HT1080 (cell line): ENCODE measurements at regions not wholly inside any gene's neighbourhood (a gene's known extent, or its start where the extent isn't known, plus 50 kb on each side); places are given as distances from the start of the nearest gene placed in this dataset.

Source experiments
- DNase-seq: peaks from one replicate; pipeline ENCODE4 v3.0.0-alpha.2; 2015; ENCODE audit warnings: low read depth

DNA sequence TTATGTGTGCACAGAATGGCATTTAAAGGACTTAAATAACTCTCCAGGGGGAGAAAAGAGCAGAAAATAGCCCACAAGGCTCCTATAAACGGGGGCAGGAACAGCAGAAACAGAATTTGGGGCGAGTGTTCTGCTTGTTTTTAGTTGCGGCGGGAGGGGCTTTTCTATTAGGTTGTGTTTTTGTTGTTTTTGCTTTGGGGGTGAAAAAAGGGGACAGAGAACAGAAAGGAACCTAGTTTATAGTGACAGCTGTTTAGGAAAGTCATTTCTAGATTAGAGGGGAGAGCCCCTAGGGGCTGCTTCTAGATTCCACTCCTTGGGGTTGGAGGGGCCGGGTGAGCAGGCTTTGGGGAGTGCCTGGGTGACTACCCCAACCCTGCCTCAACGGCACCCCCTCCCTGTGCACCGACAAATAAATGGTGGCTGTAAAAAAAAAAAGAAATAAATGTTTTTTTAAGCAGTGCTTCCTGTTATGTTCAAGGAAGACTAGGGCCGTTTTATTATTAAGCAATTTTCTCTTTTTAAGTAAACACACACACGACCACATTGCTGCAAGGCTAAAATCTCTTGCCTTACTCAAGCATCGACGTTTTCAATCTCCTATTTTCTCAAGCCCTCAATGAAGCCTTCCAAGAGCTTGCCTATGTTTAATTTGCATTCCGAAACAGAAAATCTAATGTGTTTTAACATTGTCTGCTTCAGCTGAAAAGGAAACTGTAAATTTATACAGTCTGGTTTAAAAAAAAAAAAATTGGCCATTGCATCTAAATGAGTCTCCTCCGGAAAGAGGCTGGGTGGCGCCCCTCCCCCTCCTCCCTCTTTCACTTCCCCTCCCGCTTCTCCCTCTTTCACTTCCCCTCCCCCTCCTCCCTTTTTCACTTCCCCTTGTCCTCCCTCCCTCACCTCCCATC is 123.3 kb upstream of the TBL1X start:
- peak; percentile 29 for DNase-seq

DNA sequence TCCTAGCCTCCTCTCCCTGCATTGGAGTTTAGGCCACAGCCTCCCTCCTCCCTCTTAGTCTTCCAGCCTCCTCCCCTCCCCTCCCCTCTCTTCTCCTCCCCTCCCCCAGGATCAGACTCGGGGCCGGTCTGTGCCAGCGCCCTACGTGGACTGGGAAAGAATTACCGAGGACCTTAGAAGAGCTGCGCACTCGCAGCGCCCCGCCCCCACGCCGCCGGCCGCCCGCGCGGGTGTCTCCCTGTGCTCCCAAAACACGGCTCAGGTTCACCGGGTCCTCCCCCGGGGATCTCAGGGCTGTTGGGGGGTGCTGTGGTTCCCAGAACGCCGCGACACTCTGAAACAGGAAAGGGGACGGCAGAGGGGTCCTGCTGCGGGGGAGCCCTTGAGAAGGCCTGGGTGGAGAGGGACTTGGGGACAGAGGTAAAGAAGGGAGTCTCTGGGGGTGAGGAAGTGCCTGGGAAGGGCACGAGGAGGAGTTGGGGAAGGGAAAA is 122.3 kb upstream of the TBL1X start:
- peak; percentile 43 for DNase-seq

- DNase-seq = no peak
These were observed 120.9 kb upstream of the TBL1X start for GRCh38 chrX:9343971-9344370.

GRCh38 chrX:9345957-9346356 is 118.9 kb upstream of the TBL1X start:
- no peak for DNase-seq

DNA sequence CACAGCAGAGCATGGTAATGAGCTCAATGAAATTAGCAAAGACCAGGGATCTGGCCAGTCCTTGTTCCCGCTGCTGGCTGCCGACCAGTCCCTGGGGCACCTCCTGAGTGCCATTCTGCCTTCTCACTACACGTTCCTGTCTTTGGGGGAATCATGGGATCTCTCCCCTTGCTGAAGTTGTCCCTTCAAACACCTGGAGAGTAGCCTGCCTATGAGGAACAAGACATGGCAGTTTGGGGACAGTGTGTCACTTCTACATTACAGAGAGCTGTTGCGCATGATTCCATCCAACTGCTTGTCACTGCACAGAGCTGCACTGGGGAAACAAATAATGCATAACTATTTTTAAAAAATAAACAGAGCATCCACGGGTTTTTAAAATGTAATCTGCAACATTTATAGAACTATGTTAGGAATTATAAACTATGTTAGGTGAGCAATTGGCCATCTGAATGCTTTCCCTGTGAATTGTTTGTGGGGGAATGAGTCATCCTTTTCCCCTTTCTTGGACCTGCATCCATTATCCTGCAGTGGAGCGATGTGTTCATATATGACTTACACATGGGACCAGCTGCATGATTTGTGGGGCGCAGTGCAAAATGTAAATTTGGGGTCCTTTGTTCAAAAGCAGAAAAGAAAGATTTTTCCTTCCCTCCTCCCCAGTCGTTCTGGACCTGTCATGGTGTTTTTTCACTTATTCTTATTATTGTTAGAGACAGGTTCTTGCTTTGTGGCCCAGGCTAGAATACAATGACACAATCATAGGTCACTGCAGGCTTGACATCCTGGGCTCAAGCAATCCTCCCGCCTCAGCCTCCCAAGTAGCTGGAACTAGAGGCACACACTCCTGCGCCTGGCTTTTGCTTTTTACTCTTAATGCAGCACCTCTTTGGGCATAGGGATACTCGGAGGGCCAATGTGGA is 115.0 kb upstream of the TBL1X start:
- DNase-seq = peak; percentile 69

- DNase-seq = no peak
These were observed 113.7 kb upstream of the TBL1X start for GRCh38 chrX:9351126-9351525.

GRCh38 chrX:9352243-9352642 is 112.6 kb upstream of the TBL1X start:
- no peak for DNase-seq

DNA sequence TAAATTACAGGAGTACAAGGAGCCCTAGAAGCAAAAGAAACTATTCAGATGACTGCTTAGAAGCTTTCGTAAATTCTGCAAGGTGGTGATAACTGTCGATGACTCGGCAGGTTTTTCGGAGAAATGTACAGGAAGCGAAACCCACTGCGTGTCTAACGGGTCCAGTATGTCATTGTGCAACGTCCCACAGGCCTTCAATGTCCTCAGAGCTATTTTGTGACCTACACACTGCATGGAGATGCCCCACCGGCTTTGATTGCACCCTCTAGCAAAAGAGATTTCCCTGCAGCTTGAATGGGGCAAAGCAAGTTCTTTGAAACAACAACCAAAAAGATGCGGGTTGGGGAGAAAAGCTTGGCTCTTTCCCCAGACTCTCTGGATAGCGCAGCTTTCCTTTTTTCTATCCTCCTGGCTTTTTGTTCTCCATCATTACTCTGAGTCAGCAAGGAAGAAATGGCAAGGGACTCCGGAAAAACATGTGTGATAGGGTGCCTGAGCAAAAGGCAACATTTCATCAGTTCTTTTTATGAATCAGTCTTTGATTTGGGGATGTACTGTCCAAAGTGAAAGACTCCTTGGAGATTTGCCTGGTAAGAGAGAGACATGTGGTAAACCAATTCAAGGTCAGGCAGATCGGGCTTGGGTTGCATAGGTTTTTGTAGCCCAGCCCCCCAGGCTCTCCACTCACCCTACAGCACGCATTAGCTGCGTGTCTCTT is 112.0 kb upstream of the TBL1X start:
- DNase-seq = peak; percentile 61

DNA sequence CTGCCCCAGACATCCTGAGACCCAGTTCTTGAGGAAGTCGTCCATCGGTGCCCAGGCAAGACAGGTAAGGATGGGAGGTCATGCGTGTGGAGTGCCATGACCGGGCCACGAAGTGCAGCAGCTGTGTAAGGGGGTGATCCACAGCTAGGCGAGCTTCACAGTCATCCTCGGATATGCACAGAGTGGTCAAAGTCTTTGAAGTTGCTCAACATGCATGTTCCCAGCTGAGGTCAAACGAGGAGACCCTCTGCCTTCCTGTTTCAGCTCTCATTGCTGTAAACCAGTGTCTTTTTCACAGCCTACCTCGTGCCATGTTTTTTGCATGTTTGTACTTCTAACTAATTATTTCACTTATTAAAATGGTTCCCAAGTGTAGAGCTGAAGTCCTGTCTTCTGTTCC is 109.9 kb upstream of the TBL1X start:
- no peak for DNase-seq

DNA sequence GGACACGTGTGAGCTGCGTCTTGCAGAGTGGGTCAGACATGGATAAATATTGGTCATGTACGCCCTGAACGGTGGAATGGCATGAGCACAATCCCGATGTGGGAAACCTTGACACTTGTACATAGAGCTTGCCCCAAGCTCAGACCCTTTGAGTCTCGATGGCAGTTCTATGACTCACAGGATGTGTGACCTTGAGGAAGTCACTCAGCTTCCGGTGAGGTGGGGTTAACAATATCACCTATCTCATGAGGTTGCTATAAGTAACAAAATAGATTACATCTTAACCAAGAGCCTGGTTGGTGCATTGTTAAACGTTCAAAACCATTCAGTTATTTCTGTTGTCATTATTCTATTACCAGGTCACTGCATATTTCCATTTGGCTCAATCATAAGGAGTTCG is 109.1 kb upstream of the TBL1X start:
- peak; percentile 26 for DNase-seq

DNA sequence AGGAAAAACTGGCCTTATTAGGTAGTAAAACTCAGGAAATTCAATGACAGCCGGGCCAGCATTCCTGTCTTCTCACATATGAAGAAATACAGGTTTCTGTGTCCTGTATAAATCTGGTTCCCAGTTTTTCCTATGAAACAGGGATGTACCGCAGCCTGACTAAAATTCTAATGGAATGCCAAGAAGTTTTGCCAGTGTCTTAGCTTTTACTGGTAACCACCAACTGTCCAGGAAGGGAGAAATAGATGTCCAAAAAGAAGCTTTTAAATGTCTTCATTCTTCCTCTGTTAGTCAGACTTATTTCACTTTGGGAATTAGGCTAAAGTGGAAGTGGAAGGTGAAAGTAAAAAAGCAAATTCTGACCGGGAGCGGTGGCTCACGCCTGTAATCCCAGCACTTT is 108.0 kb upstream of the TBL1X start:
- DNase-seq = peak; percentile 4

DNA sequence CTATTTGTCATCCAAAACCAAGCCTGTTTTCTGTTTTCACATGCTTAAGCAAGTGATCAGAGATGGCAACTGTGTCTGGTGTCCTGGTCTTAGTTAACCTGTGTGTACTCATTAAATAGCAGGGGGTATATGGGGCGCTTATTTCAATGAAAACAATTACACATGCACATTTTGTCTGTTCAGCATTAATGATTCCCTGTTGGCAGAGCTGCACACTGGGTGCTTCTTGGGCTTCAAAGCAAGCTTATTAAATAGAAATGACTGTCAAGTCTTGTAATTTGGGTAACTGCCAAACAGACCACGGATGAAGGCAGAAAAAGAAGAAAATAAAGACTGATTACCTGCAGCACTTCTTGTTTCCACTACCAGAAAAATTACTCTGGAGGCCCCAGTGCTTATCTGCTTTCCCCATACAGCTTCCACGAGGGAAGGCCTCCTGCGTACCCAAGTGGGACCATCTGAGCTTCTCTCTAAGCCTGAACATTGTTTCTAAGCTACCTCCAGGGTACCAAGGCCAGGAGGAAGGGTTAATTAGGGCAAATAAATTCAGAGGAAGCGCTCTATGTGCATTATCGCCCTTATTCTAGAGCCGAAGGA is 107.2 kb upstream of the TBL1X start:
- DNase-seq = no peak

- no peak for DNase-seq
These were observed 102.4 kb upstream of the TBL1X start for GRCh38 chrX:9362363-9362928.

- DNase-seq = no peak
These were observed 97.4 kb upstream of the TBL1X start for GRCh38 chrX:9367421-9367820.

GRCh38 chrX:9368262-9368661 is 96.6 kb upstream of the TBL1X start:
- no peak for DNase-seq

- DNase-seq = no peak
These were observed 95.0 kb upstream of the TBL1X start for GRCh38 chrX:9369802-9370291.

DNA sequence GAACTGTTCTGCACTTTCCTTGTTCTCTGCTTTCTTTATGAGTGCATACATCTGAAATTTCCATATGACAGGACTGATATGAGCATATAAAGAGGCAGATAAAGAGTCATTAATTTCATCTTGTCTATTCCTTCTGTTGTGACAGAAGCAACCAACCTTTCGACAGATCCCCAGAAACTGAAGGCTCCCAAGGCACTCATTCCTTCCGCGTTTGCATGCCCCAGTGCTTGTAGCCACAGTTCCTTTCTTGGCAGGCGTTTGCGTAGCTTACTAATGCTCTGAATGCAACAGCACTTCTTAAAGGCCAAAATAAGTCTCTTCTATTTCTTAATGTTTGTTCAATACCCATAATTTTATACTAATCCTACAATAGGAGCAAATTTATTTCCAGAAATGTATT is 94.0 kb upstream of the TBL1X start:
- no peak for DNase-seq

DNA sequence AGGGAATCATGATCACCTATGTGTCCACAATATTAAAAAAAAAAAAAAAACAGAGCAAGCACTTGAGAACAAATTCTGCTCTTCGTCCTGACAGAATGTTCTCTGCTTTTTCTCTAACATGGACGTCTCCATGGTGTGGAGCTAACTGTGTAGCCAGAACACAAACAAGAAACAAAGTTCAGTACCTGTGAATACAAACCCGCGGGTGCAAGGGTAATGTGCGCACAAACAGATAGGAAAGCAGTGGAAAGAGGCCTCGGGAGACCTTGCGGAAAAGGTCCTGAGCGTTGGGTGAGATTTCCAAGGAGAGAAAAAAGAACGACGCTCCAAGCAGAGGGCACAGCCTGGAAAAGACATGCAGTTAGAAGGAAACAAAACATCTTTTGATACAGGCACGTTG is 92.0 kb upstream of the TBL1X start:
- no peak for DNase-seq

DNA sequence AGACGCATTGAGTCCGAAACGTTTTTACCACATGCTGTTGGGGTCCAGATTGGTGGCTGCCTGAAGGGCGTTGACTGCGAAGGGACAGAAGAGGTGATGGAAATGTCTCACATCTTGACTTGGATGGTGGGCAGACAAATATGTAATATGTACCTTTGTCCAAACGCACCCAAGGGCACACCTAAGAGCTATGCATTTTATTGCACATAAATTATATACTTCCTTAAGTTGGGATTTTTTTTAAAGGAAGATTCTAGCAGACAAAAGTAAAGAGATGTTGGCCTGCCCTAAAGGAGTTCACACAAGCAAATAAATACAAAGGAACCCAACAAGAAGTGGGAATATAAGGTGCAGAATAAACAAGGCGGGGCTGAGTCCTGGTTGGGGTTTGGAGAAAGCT is 91.1 kb upstream of the TBL1X start:
- DNase-seq = no peak

- DNase-seq = no peak
These were observed 90.3 kb upstream of the TBL1X start for GRCh38 chrX:9374555-9374954.

GRCh38 chrX:9376111-9376510 is 88.7 kb upstream of the TBL1X start:
- no peak for DNase-seq
